Upper lobe of left lung (tissue), 4 donors: ENCODE measurements at regions not wholly inside any gene's neighbourhood (a gene's known extent, or its start where the extent isn't known, plus 50 kb on each side); places are given as distances from the start of the nearest gene placed in this dataset.

Experiments used
- POLR2A ChIP-seq, 4 donors: fragments of 450-650 bp; IDR thresholded peaks; one replicate each; pipeline ENCODE4 v1.5.1; 2016 to 2017; ENCODE audit warnings: antibody characterized with exemption in 4 of 4, mild to moderate bottlenecking in 2 of 4
- POLR2AphosphoS5 ChIP-seq, 2 donors: sonication (generic); formaldehyde crosslinking; IDR thresholded peaks; one replicate each; pipeline ENCODE4 v1.5.1; 2017; ENCODE audit warnings: antibody characterized with exemption in 2 of 2
- TF ChIP-seq, protein P1 (sequence below), 6 experiments: fragments of 450-650 bp in 4 of 6; fragments of 200-600 bp in 2 of 6; sonication (generic) in 2 of 6; IDR thresholded peaks; one replicate each; pipeline ENCODE4 v1.5.1; 2016 to 2019; ENCODE audit warnings: antibody characterized with exemption in 6 of 6

DNA sequence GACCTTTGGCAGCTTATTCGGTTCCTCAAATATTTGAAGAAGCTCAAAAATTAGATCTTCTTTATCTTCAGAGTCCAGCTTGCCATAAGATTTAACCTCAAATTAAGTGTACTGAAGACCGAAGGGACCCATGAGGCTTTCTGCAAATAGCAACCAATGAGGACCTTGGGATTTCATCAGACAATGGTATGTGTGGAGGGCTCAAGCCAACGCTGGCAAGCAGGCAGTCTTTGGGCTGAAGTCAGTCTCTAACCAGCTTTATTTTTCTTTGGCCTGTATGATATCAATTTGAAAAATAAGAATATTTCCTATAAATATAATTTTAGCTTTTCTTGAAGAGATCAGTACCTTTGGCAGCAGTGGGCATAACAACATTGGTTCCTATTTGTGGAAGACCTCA lies 692.7 kb downstream of the MCTP2 start:
- TF ChIP-seq, protein P1, sequence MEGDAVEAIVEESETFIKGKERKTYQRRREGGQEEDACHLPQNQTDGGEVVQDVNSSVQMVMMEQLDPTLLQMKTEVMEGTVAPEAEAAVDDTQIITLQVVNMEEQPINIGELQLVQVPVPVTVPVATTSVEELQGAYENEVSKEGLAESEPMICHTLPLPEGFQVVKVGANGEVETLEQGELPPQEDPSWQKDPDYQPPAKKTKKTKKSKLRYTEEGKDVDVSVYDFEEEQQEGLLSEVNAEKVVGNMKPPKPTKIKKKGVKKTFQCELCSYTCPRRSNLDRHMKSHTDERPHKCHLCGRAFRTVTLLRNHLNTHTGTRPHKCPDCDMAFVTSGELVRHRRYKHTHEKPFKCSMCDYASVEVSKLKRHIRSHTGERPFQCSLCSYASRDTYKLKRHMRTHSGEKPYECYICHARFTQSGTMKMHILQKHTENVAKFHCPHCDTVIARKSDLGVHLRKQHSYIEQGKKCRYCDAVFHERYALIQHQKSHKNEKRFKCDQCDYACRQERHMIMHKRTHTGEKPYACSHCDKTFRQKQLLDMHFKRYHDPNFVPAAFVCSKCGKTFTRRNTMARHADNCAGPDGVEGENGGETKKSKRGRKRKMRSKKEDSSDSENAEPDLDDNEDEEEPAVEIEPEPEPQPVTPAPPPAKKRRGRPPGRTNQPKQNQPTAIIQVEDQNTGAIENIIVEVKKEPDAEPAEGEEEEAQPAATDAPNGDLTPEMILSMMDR (IDR thresholded peaks at IDR 0.05), result no peak
- no peak for TF ChIP-seq POLR2A (IDR thresholded peaks at IDR 0.05)
- no peak for TF ChIP-seq POLR2AphosphoS5 (IDR thresholded peaks at IDR 0.05)
